CD8-positive, alpha-beta memory T cell (primary cell): ENCODE measurements at regions not wholly inside any gene's neighbourhood (a gene's known extent, or its start where the extent isn't known, plus 50 kb on each side); places are given as distances from the start of the nearest gene placed in this dataset.

Source experiments
- CTCF ChIA-PET: fragments of 350-600 bp; sonication (Branson Sonifier 250); formaldehyde crosslinking; loops from one replicate; lab custom pipeline; 2021; ENCODE audit warnings: antibody characterized with exemption; lab: Charles Lee
- POLR2A ChIA-PET: fragments of 350-600 bp; sonication (Branson Sonifier 250); formaldehyde crosslinking; loops from one replicate; lab custom pipeline; 2021; ENCODE audit warnings: antibody characterized with exemption; lab: Charles Lee
- DNase-seq, 5 donors: peaks; one replicate each; pipeline versions ENCODE4 v3.0.0 to v3.0.0-alpha.2; 2020 to 2022; ENCODE audit warnings: mixed read lengths in 1 of 5
- H3K27ac ChIP-seq: one replicate; pipeline ENCODE4 v1.7.0; 2013; ENCODE audit warnings: low read depth, mild to moderate bottlenecking, low read length, moderate library complexity
- H3K27me3 ChIP-seq: 2 replicates; pipeline ENCODE4 v1.7.0; 2013; ENCODE audit warnings: low read length, mild to moderate bottlenecking; ENCODE audit not compliant: insufficient read depth, poor library complexity, severe bottlenecking
- H3K36me3 ChIP-seq: 2 replicates; pipeline ENCODE4 v1.7.0; 2013; ENCODE audit warnings: mild to moderate bottlenecking, low read length, moderate library complexity; ENCODE audit not compliant: insufficient read depth
- H3K4me1 ChIP-seq: 2 replicates; pipeline ENCODE4 v1.7.0; 2013; ENCODE audit warnings: mild to moderate bottlenecking, low read length, moderate library complexity; ENCODE audit not compliant: insufficient read depth
- H3K4me3 ChIP-seq: 2 replicates; pipeline ENCODE4 v1.7.0; 2013; ENCODE audit warnings: mild to moderate bottlenecking, low read length
- H3K9me3 ChIP-seq: 2 replicates; pipeline ENCODE4 v1.7.0; 2013; ENCODE audit warnings: mild to moderate bottlenecking, low read length
- H3K27ac Mint-ChIP-seq, 8 donors: one replicate each; pipeline ENCODE4 v1.8.0; 2020 to 2021; ENCODE audit warnings: mixed read lengths in 8 of 8, mild to moderate bottlenecking in 6 of 8, inconsistent platforms in 3 of 8, moderate library complexity in 3 of 8
- H3K27me3 Mint-ChIP-seq, 2 donors: one replicate each; pipeline ENCODE4 v1.8.0; 2020 to 2021; ENCODE audit warnings: mixed read lengths in 2 of 2, mild to moderate bottlenecking in 1 of 2, moderate library complexity in 1 of 2
- H3K36me3 Mint-ChIP-seq, 3 donors: one replicate each; pipeline ENCODE4 v1.8.0; 2020 to 2021; ENCODE audit warnings: mixed read lengths in 3 of 3, inconsistent platforms in 1 of 3, mild to moderate bottlenecking in 1 of 3
- H3K4me1 Mint-ChIP-seq, 3 donors: one replicate each; pipeline ENCODE4 v1.8.0; 2020 to 2021; ENCODE audit warnings: mixed read lengths in 3 of 3, inconsistent platforms in 1 of 3, mild to moderate bottlenecking in 1 of 3
- H3K4me3 Mint-ChIP-seq, 7 donors: one replicate each; pipeline ENCODE4 v1.8.0; 2020 to 2021; ENCODE audit warnings: mixed read lengths in 7 of 7, mild to moderate bottlenecking in 6 of 7, moderate library complexity in 4 of 7, inconsistent platforms in 2 of 7
- H3K9me3 Mint-ChIP-seq, 5 donors: one replicate each; pipeline ENCODE4 v1.8.0; 2020 to 2022; ENCODE audit warnings: mixed read lengths in 5 of 5, mild to moderate bottlenecking in 3 of 5, moderate library complexity in 2 of 5, inconsistent platforms in 1 of 5

DNA sequence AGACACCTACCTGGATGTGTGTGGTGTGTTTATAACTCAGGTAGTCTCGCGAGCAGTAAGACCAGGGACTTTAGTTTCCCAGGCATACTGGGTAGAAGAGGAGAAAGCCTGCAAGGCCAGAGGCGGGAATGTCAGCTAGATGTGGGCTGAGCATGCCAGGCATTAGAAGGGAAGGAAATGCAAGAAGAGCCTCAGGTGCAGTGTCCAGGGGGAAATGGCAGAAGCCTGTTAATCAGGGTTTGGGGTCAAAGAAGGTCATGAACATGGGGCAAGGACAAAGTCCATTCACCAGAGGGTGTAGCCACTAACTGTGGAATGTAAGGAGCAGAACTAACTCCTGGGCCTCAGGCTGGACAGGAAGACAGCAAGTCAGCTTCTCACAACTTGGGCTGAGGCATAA, 305.0 kb downstream of the SMOC2 start:
- H3K4me1 ChIP-seq, result no peaks in the 10 kb centered on the region
- no peak overlapping the region for H3K4me3 ChIP-seq
- H3K36me3 ChIP-seq, result no peaks in the 10 kb centered on the region
- no peak overlapping the region for H3K27ac Mint-ChIP-seq
- peaks cover 0 to 3% (median 0%) of the 10 kb centered on the region in 5 donors for H3K9me3 Mint-ChIP-seq
- POLR2A ChIA-PET, result no interaction called here
- H3K27me3 ChIP-seq, result no peaks in the 10 kb centered on the region
- no peak overlapping the region for H3K4me3 Mint-ChIP-seq
- no peaks in the 10 kb centered on the region for H3K4me1 Mint-ChIP-seq
- no peaks in the 10 kb centered on the region for H3K9me3 ChIP-seq
- no peak for DNase-seq
- CTCF ChIA-PET, result no interaction called here
- peaks cover 4 to 6% of the 10 kb centered on the region in 2 donors for H3K27me3 Mint-ChIP-seq
- H3K27ac ChIP-seq, result no peak overlapping the region
- no peaks in the 10 kb centered on the region for H3K36me3 Mint-ChIP-seq

DNA sequence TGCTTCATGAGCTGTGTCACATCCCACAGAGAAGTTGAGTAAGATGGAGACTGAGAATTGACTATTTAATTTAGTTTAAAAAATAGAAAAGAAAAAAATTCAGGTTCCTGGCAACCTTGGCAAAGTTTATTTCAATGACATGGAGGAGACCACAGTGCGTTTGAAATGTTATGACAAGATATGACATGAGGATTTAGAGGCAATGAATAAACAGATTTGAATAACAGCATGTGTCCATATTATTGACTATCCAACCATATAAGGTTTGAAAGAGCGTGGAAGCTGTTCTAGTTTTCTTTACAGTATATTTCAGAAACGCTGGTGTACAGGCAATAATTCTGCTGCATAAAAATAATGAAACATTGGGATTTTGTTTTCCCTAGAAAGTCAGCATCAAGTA, 303.9 kb downstream of the SMOC2 start:
- no peaks in the 10 kb centered on the region for H3K36me3 Mint-ChIP-seq
- POLR2A ChIA-PET, result no interaction called here
- H3K27ac Mint-ChIP-seq, result no peak overlapping the region
- Histone ChIP-seq H3K36me3 (no peaks in the 10 kb centered on the region), H3K27ac (no peak overlapping the region), H3K4me1 (no peaks in the 10 kb centered on the region), H3K9me3 (no peaks in the 10 kb centered on the region), H3K4me3 (no peak overlapping the region), H3K27me3 (no peaks in the 10 kb centered on the region)
- H3K4me1 Mint-ChIP-seq, result no peaks in the 10 kb centered on the region
- no peak overlapping the region for H3K4me3 Mint-ChIP-seq
- H3K9me3 Mint-ChIP-seq, result peaks cover 0 to 3% (median 0%) of the 10 kb centered on the region in 5 donors
- peaks cover under 1 to 4% of the 10 kb centered on the region in 2 donors for H3K27me3 Mint-ChIP-seq
- DNase-seq, result no peak
- CTCF ChIA-PET, result no interaction called here

DNA sequence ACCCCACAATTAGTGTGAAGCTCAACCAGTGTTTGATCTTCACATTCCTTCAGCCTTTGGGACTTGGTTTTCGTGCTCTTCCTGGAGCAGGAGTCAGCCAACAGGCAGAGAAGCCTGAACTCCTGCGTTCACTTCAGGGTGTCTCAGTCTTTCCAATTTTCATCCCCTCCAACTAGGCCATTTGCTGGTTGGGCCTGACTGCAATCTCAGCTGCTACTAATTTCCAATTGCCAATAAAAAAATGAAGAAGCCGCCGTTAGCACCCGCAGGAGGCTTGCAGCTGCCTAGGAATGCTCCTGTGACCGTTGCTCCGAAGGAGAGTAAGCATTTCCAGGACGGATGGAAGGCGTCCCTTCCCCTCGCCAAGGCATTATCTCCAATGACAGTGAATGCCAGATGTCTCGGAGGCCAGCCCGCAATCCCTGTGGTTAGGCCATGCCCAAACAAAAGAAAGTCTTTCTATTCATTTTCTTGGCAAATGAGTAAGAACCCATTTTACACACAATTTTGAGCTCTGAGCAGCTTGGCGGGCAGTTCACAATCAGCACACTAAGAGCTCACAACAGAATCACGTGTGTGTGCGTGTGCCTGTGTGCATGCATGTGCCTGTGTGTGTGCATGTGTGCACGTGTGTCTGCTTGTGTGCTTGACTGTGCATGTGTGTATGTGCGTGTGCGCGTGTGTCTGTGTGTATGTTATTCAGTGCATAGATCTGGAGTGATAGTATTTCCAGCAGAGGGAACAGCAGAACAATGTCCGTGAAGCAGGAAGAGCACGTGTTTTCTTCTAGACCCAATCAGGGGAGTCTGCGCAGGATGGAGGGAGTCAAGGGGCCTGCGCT, 301.2 kb downstream of the SMOC2 start:
- Histone ChIP-seq H3K27ac (no peak overlapping the region), H3K9me3 (no peaks in the 10 kb centered on the region), H3K4me1 (no peaks in the 10 kb centered on the region), H3K36me3 (no peaks in the 10 kb centered on the region), H3K4me3 (no peak overlapping the region), H3K27me3 (no peaks in the 10 kb centered on the region)
- peaks cover 0 to 5% of the 10 kb centered on the region in 2 donors for H3K27me3 Mint-ChIP-seq
- no peak overlapping the region for H3K27ac Mint-ChIP-seq
- H3K4me3 Mint-ChIP-seq, result no peak overlapping the region
- ChIA-PET POLR2A (no interaction called here), CTCF (no interaction called here)
- no peak for DNase-seq
- no peaks in the 10 kb centered on the region for H3K36me3 Mint-ChIP-seq
- peaks cover 11 to 15% (median 13%) of the 10 kb centered on the region in 5 donors for H3K9me3 Mint-ChIP-seq
- no peaks in the 10 kb centered on the region for H3K4me1 Mint-ChIP-seq

DNA sequence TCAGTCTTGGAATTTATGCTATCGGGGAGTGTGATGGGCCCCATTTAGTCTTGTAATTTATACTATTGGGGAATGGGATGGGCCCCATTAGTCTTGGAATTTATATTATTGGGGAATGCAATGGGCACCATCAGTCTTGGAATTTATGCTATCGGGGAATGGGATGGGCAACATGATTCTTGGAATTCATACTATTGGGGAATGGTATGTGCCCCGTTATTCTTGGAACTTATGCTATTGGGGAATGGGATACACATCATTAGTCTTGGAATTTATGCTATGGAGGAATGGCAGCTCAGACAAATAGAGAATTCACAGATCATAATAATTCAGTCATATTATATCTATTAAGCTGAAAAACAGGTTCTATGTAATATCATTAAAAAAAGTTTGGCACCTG, 300.3 kb downstream of the SMOC2 start:
- no peak overlapping the region for H3K4me3 ChIP-seq
- DNase-seq, result no peak
- H3K4me1 ChIP-seq, result no peaks in the 10 kb centered on the region
- ChIA-PET POLR2A (no interaction called here), CTCF (no interaction called here)
- H3K27ac ChIP-seq, result no peak overlapping the region
- H3K27me3 ChIP-seq, result no peaks in the 10 kb centered on the region
- no peak overlapping the region for H3K27ac Mint-ChIP-seq
- H3K9me3 ChIP-seq, result no peaks in the 10 kb centered on the region
- H3K4me3 Mint-ChIP-seq, result no peak overlapping the region
- peaks cover 16 to 22% (median 20%) of the 10 kb centered on the region in 5 donors for H3K9me3 Mint-ChIP-seq
- H3K36me3 Mint-ChIP-seq, result peaks cover 0 to 5% (median 0%) of the 10 kb centered on the region in 3 donors
- H3K27me3 Mint-ChIP-seq, result peaks cover 0 to 5% of the 10 kb centered on the region in 2 donors
- H3K36me3 ChIP-seq, result no peaks in the 10 kb centered on the region
- no peaks in the 10 kb centered on the region for H3K4me1 Mint-ChIP-seq

DNA sequence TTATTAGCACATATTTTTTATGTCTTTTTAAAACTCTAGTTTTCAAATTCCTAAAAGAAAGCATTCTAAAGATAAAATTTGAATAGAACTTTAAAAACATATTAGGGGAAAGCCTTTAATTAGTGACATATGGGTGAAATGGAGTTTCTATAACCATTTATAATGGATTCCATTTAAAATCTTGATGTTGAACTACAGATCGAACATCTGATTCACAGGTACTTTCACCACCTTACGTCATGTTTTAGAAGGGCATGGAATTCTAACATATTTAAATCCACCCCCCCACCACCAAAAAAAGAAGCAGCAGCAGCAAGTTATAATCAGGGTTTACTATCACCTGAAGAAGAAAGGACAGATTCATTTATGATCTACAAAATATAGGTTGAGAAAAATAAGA, 298.4 kb downstream of the SMOC2 start:
- no peaks in the 10 kb centered on the region for H3K36me3 ChIP-seq
- no peaks in the 10 kb centered on the region for H3K27me3 ChIP-seq
- Mint-ChIP-seq H3K27me3 (peaks cover 0 to 7% of the 10 kb centered on the region in 2 donors), H3K36me3 (peaks cover 0 to 6% (median 0%) of the 10 kb centered on the region in 3 donors), H3K4me3 (no peak overlapping the region), H3K27ac (no peak overlapping the region), H3K9me3 (peaks cover 16 to 24% (median 20%) of the 10 kb centered on the region in 5 donors), H3K4me1 (no peaks in the 10 kb centered on the region)
- H3K27ac ChIP-seq, result no peak overlapping the region
- ChIA-PET POLR2A (no interaction called here), CTCF (no interaction called here)
- no peaks in the 10 kb centered on the region for H3K9me3 ChIP-seq
- no peak for DNase-seq
- H3K4me1 ChIP-seq, result no peaks in the 10 kb centered on the region
- H3K4me3 ChIP-seq, result no peak overlapping the region

DNA sequence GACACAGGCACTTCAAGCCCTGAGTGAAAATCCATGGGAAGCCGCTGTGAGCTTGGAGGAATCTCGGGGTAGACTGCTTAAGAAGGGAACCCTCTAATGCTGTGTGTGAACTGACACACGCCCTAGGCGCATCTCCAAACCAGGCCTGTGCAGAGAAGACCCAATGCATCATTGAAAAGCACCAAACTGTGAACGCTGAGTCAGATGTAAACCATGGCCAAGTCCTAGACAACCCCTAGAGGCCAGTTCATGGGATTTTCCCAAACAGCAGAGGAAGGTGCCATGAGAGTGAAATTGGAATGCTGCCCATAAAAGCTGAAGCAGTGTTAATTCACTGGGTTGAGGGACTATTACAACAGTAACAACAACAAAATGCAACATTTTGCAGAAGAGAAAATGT, 296.5 kb downstream of the SMOC2 start:
- Histone ChIP-seq H3K36me3 (no peaks in the 10 kb centered on the region), H3K4me1 (no peaks in the 10 kb centered on the region), H3K27me3 (no peaks in the 10 kb centered on the region), H3K4me3 (no peak overlapping the region), H3K9me3 (no peaks in the 10 kb centered on the region), H3K27ac (no peak overlapping the region)
- no peak overlapping the region for H3K4me3 Mint-ChIP-seq
- peaks cover 16 to 23% (median 20%) of the 10 kb centered on the region in 5 donors for H3K9me3 Mint-ChIP-seq
- CTCF ChIA-PET, result no interaction called here
- peaks cover 0 to 7% of the 10 kb centered on the region in 2 donors for H3K27me3 Mint-ChIP-seq
- no peaks in the 10 kb centered on the region for H3K4me1 Mint-ChIP-seq
- DNase-seq, result no peak
- no peak overlapping the region for H3K27ac Mint-ChIP-seq
- POLR2A ChIA-PET, result no interaction called here
- H3K36me3 Mint-ChIP-seq, result peaks cover 0 to 6% (median 0%) of the 10 kb centered on the region in 3 donors

DNA sequence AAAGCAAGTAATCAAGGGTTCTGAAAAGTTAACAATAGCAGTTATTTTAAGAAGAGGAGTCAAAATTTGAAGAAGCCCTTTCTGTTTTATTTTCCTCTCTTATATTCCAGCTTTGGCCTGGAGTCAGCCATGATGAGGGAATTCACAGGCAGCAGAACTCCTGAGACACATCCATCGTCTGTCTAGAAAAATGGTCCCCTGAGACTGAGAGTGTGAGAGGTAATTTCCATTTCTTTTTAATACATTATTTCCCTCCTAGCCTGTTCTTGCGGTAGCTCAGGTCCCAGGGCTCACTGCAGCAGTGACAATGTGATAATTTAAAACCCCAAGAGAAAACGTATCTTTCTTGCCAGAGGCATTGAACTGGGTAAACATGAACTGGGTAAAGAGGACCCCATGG, 296.0 kb downstream of the SMOC2 start:
- no peaks in the 10 kb centered on the region for H3K36me3 ChIP-seq
- Mint-ChIP-seq H3K4me1 (no peaks in the 10 kb centered on the region), H3K9me3 (peaks cover 16 to 22% (median 20%) of the 10 kb centered on the region in 5 donors), H3K4me3 (no peak overlapping the region), H3K36me3 (peaks cover 0 to 6% (median 0%) of the 10 kb centered on the region in 3 donors), H3K27me3 (peaks cover 0 to 7% of the 10 kb centered on the region in 2 donors), H3K27ac (no peak overlapping the region)
- ChIA-PET CTCF (no interaction called here), POLR2A (no interaction called here)
- H3K9me3 ChIP-seq, result no peaks in the 10 kb centered on the region
- no peak for DNase-seq
- no peak overlapping the region for H3K4me3 ChIP-seq
- no peaks in the 10 kb centered on the region for H3K27me3 ChIP-seq
- H3K27ac ChIP-seq, result no peak overlapping the region
- H3K4me1 ChIP-seq, result no peaks in the 10 kb centered on the region

DNA sequence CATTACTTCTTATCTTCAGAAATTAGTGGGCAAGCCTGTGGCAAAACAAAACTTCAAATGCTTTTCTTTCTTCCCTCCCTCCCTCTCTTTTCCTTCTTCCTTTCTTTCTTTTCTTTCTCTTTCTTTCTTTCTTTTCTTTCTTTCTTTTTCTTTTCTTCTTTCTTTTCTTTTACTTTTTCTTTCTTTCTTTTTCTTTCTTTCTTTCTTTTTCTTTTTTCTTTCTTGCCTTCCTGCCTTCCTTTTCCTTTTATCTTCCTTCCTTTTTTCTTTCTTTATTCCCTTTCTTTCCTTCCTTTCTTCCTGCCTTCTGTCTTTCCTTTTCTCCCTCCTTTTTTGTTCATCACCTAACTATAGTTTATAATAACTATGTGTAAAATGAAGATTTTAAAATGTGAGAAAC, 295.1 kb downstream of the SMOC2 start:
- Histone ChIP-seq H3K9me3 (no peaks in the 10 kb centered on the region), H3K27me3 (no peaks in the 10 kb centered on the region), H3K4me3 (no peak overlapping the region), H3K4me1 (no peaks in the 10 kb centered on the region), H3K27ac (no peak overlapping the region), H3K36me3 (no peaks in the 10 kb centered on the region)
- ChIA-PET POLR2A (no interaction called here), CTCF (no interaction called here)
- H3K27me3 Mint-ChIP-seq, result peaks cover 0 to 7% of the 10 kb centered on the region in 2 donors
- H3K4me1 Mint-ChIP-seq, result no peaks in the 10 kb centered on the region
- H3K9me3 Mint-ChIP-seq, result peaks cover 16 to 22% (median 20%) of the 10 kb centered on the region in 5 donors
- peaks cover 0 to 6% (median 0%) of the 10 kb centered on the region in 3 donors for H3K36me3 Mint-ChIP-seq
- no peak overlapping the region for H3K27ac Mint-ChIP-seq
- no peak overlapping the region for H3K4me3 Mint-ChIP-seq
- no peak for DNase-seq
